ENCODE measurements at regions not wholly inside any gene's neighbourhood (a gene's known extent, or its start where the extent isn't known, plus 50 kb on each side); places are given as distances from the start of the nearest gene placed in this dataset.

DNA sequence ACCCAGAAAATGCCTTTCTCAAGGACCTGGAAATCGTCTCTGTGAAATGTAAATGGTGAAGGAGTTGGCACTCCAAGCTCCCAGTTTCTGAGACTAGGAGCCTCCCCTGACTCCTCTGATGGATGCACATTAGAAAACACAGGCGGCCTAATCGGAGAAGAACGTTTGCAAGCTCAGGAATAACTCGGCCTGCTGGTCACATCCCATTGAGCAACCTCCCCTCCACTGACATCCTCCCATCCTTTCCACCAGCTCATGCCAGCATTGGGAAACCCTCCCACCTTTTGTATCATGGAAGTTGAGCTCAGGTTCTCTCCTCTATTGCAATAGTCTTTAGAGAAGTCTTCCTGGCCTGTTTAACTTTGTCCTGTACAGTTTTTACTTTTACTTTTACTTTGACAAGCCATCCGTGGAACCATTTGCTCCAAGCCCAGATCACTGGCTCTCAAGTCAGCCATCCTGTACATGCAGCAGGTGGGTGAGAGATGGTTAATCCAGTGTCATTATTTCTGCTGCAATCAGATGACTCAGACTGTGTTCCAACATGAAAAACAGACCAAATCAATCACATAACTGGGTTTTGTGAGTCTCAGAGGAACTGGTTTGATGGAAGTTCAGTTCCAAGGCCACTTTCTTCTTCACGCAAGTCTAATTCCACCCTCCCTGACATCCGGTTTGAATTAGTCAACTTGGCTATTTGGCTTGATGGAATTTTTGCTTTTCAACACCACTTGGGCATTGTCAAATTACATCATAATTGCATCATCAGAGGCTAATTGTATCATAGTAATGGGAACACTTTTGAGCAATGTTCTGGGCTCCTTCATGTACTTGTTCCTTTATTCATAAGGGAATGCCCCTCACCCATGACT, 619.4 kb upstream of the CDH4 start:
- no peak for DNase-seq (ENCODE audit: low spot score)

GRCh38 chr20:60634491-60635172, 617.4 kb upstream of the CDH4 start:
- WGBS, 2 donors (ENCODE audit: extremely low coverage in 2 of 2, insufficient read length in 2 of 2, insufficient replicate concordance in 1 of 2): no CpG with 5 or more reads among the region's 19 CpGs
- no peak overlapping the region for H4K91ac ChIP-seq (ENCODE audit: low read depth, low read length, poor library complexity)
- no peak for DNase-seq (ENCODE audit: low spot score)

More for the DNA sequence above, 619.4 kb upstream of the CDH4 start:
- no peak overlapping the region for H3K4ac ChIP-seq (ENCODE audit: low read length)
- H3K27ac ChIP-seq (replicated peaks; ENCODE audit: low read length): no peak overlapping the region
- no peak overlapping the region for H2BK15ac ChIP-seq (ENCODE audit: low read length)
- H3K36me3 ChIP-seq (replicated peaks in 1 of 2; ENCODE audit: control insufficient read depth in 2 of 2, insufficient read depth in 2 of 2, low read length in 2 of 2): no peaks in the 10 kb centered on the region
- H2AFZ ChIP-seq (ENCODE audit: low read length): no peak overlapping the region
- no peak overlapping the region for H2AK5ac ChIP-seq (ENCODE audit: low read depth, low read length)
- no peak overlapping the region for H2BK120ac ChIP-seq (ENCODE audit: low read depth, low read length)
- no peak overlapping the region for H4K8ac ChIP-seq (ENCODE audit: low read depth, low read length)
- peaks cover 0 to 22% of the 10 kb centered on the region in 2 donors for H3K4me1 ChIP-seq (ENCODE audit: control insufficient read depth in 2 of 2, insufficient read depth in 1 of 2, low read depth in 1 of 2, low read length in 2 of 2)
- H3K9me3 ChIP-seq (replicated peaks in 1 of 2; ENCODE audit: control insufficient read depth in 2 of 2, insufficient read depth in 1 of 2, low read depth in 1 of 2, low read length in 2 of 2): no peaks in the 10 kb centered on the region
- H2BK12ac ChIP-seq (ENCODE audit: low read length): no peak overlapping the region
- no peaks in the 10 kb centered on the region for H3K79me1 ChIP-seq (ENCODE audit: low read depth, low read length)
- H3K18ac ChIP-seq (ENCODE audit: low read length): no peak overlapping the region
- no peak overlapping the region for H4K91ac ChIP-seq (ENCODE audit: low read depth, low read length, poor library complexity)
- H3K4me2 ChIP-seq (ENCODE audit: insufficient read depth, low read length, poor library complexity, severe bottlenecking): no peak overlapping the region
- H3K4me3 ChIP-seq (ENCODE audit: low read length in 2 of 2): no peak overlapping the region
- H3K9ac ChIP-seq (ENCODE audit: low read depth, low read length, poor library complexity): no peak overlapping the region
- H3K27me3 ChIP-seq (ENCODE audit: control insufficient read depth in 3 of 3, insufficient read depth in 3 of 3, low read depth in 1 of 3, low read length in 3 of 3): no peaks in the 10 kb centered on the region
- no peak overlapping the region for H2BK5ac ChIP-seq (ENCODE audit: low read length)
- no peak overlapping the region for H3K23ac ChIP-seq (ENCODE audit: low read depth, low read length, poor library complexity)
- WGBS, 2 donors (ENCODE audit: extremely low coverage in 2 of 2, insufficient read length in 2 of 2, insufficient replicate concordance in 1 of 2): no CpG with 5 or more reads among the region's 8 CpGs
- no peak overlapping the region for H3K14ac ChIP-seq (ENCODE audit: low read length)

DNA sequence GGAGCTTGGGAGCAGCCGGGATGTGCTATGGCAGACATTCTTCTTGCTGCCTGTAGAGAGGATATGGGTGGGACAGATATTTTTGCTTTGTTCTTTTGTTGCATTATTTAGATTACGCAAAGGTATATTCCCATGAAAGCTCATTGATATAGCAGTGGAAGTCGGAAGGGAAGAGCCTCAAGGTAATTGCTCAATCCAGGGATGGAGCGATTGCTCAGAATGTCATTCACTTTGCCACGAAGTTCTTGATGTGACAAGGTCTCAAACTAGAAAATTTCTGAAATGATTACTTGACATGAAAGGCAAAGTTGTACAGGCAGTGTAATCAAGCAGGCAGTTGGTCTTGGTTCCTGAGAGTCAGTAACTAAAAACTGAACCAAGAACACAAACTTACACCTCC, 615.6 kb upstream of the CDH4 start:
- Histone ChIP-seq H2BK5ac (ENCODE audit: low read length) (no peak overlapping the region), H4K8ac (ENCODE audit: low read depth, low read length) (no peak overlapping the region), H3K9me3 (replicated peaks in 1 of 2; ENCODE audit: control insufficient read depth in 2 of 2, insufficient read depth in 1 of 2, low read depth in 1 of 2, low read length in 2 of 2) (no peaks in the 10 kb centered on the region), H3K79me1 (ENCODE audit: low read depth, low read length) (no peaks in the 10 kb centered on the region), H3K36me3 (replicated peaks in 1 of 2; ENCODE audit: control insufficient read depth in 2 of 2, insufficient read depth in 2 of 2, low read length in 2 of 2) (no peaks in the 10 kb centered on the region), H2BK120ac (ENCODE audit: low read depth, low read length) (no peak overlapping the region), H3K23ac (ENCODE audit: low read depth, low read length, poor library complexity) (no peak overlapping the region), H3K18ac (ENCODE audit: low read length) (no peak overlapping the region), H4K91ac (ENCODE audit: low read depth, low read length, poor library complexity) (no peak overlapping the region), H2AK5ac (ENCODE audit: low read depth, low read length) (no peak overlapping the region), H2BK12ac (ENCODE audit: low read length) (no peak overlapping the region), H3K4me2 (ENCODE audit: insufficient read depth, low read length, poor library complexity, severe bottlenecking) (no peak overlapping the region), H3K27ac (replicated peaks; ENCODE audit: low read length) (no peak overlapping the region), H3K27me3 (ENCODE audit: control insufficient read depth in 3 of 3, insufficient read depth in 3 of 3, low read depth in 1 of 3, low read length in 3 of 3) (no peaks in the 10 kb centered on the region), H2BK15ac (ENCODE audit: low read length) (no peak overlapping the region), H2AFZ (ENCODE audit: low read length) (no peak overlapping the region), H3K4ac (ENCODE audit: low read length) (no peak overlapping the region), H3K14ac (ENCODE audit: low read length) (no peak overlapping the region), H3K9ac (ENCODE audit: low read depth, low read length, poor library complexity) (no peak overlapping the region), H3K4me1 (ENCODE audit: control insufficient read depth in 2 of 2, insufficient read depth in 1 of 2, low read depth in 1 of 2, low read length in 2 of 2) (no peaks in the 10 kb centered on the region), H3K4me3 (ENCODE audit: low read length in 2 of 2) (no peak overlapping the region)
- no CpG with 5 or more reads among the region's 5 CpGs for WGBS, 2 donors (ENCODE audit: extremely low coverage in 2 of 2, insufficient read length in 2 of 2, insufficient replicate concordance in 1 of 2)
- no peak for DNase-seq (ENCODE audit: low spot score)

More at GRCh38 chr20:60634491-60635172, 617.4 kb upstream of the CDH4 start:
- Histone ChIP-seq H3K9ac (ENCODE audit: low read depth, low read length, poor library complexity) (no peak overlapping the region), H2BK12ac (ENCODE audit: low read length) (no peak overlapping the region), H3K4ac (ENCODE audit: low read length) (no peak overlapping the region), H4K8ac (ENCODE audit: low read depth, low read length) (no peak overlapping the region), H3K27me3 (ENCODE audit: control insufficient read depth in 3 of 3, insufficient read depth in 3 of 3, low read depth in 1 of 3, low read length in 3 of 3) (no peaks in the 10 kb centered on the region), H2BK120ac (ENCODE audit: low read depth, low read length) (no peak overlapping the region), H2BK15ac (ENCODE audit: low read length) (no peak overlapping the region), H3K14ac (ENCODE audit: low read length) (no peak overlapping the region), H2AK5ac (ENCODE audit: low read depth, low read length) (peak overlapping the region; percentile 58), H3K79me1 (ENCODE audit: low read depth, low read length) (no peaks in the 10 kb centered on the region), H2BK5ac (ENCODE audit: low read length) (no peak overlapping the region), H3K18ac (ENCODE audit: low read length) (peak overlapping the region; percentile 5), H3K9me3 (replicated peaks in 1 of 2; ENCODE audit: control insufficient read depth in 2 of 2, insufficient read depth in 1 of 2, low read depth in 1 of 2, low read length in 2 of 2) (no peaks in the 10 kb centered on the region), H3K36me3 (replicated peaks in 1 of 2; ENCODE audit: control insufficient read depth in 2 of 2, insufficient read depth in 2 of 2, low read length in 2 of 2) (no peaks in the 10 kb centered on the region), H3K27ac (replicated peaks; ENCODE audit: low read length) (no peak overlapping the region), H3K4me3 (ENCODE audit: low read length in 2 of 2) (no peak overlapping the region), H3K23ac (ENCODE audit: low read depth, low read length, poor library complexity) (no peak overlapping the region), H3K4me1 (ENCODE audit: control insufficient read depth in 2 of 2, insufficient read depth in 1 of 2, low read depth in 1 of 2, low read length in 2 of 2) (peaks cover 0 to 10% of the 10 kb centered on the region in 2 donors), H3K4me2 (ENCODE audit: insufficient read depth, low read length, poor library complexity, severe bottlenecking) (no peak overlapping the region), H2AFZ (ENCODE audit: low read length) (no peak overlapping the region)

DNA sequence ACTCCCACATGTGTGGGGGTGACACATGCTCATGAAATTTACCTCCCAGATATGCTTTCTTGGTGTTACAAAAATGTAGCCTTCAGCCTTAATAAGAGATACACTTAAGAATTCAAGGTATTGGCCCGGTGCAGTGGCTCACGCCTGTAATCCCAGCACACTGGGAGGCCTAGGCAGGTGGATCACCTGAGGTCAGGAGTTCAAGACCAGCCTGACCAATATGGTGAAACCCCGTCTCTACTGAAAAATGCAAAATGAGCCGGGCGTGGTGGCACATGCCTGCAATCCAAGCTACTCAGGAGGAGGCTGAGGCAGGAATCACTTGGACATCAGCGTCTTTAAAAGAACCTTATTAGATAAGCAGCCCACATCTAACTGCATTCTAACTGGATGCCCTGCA, 614.3 kb upstream of the CDH4 start:
- Histone ChIP-seq H3K23ac (ENCODE audit: low read depth, low read length, poor library complexity) (no peak overlapping the region), H2BK15ac (ENCODE audit: low read length) (no peak overlapping the region), H2BK120ac (ENCODE audit: low read depth, low read length) (no peak overlapping the region), H2BK12ac (ENCODE audit: low read length) (no peak overlapping the region), H2BK5ac (ENCODE audit: low read length) (no peak overlapping the region), H4K91ac (ENCODE audit: low read depth, low read length, poor library complexity) (no peak overlapping the region), H3K4me1 (ENCODE audit: control insufficient read depth in 2 of 2, insufficient read depth in 1 of 2, low read depth in 1 of 2, low read length in 2 of 2) (no peaks in the 10 kb centered on the region), H3K9me3 (replicated peaks in 1 of 2; ENCODE audit: control insufficient read depth in 2 of 2, insufficient read depth in 1 of 2, low read depth in 1 of 2, low read length in 2 of 2) (no peaks in the 10 kb centered on the region), H3K27me3 (ENCODE audit: control insufficient read depth in 3 of 3, insufficient read depth in 3 of 3, low read depth in 1 of 3, low read length in 3 of 3) (no peaks in the 10 kb centered on the region), H3K79me1 (ENCODE audit: low read depth, low read length) (no peaks in the 10 kb centered on the region), H3K36me3 (replicated peaks in 1 of 2; ENCODE audit: control insufficient read depth in 2 of 2, insufficient read depth in 2 of 2, low read length in 2 of 2) (no peaks in the 10 kb centered on the region), H3K4me3 (ENCODE audit: low read length in 2 of 2) (no peak overlapping the region), H3K4ac (ENCODE audit: low read length) (no peak overlapping the region), H3K4me2 (ENCODE audit: insufficient read depth, low read length, poor library complexity, severe bottlenecking) (no peak overlapping the region), H3K14ac (ENCODE audit: low read length) (no peak overlapping the region), H3K27ac (replicated peaks; ENCODE audit: low read length) (no peak overlapping the region), H2AK5ac (ENCODE audit: low read depth, low read length) (no peak overlapping the region), H3K9ac (ENCODE audit: low read depth, low read length, poor library complexity) (no peak overlapping the region), H2AFZ (ENCODE audit: low read length) (no peak overlapping the region), H4K8ac (ENCODE audit: low read depth, low read length) (no peak overlapping the region), H3K18ac (ENCODE audit: low read length) (no peak overlapping the region)
- WGBS, 2 donors (ENCODE audit: extremely low coverage in 2 of 2, insufficient read length in 2 of 2, insufficient replicate concordance in 1 of 2): no CpG with 5 or more reads among the region's 6 CpGs
- DNase-seq (ENCODE audit: low spot score): no peak

All from neuronal stem cell (in vitro differentiated cells).